HepG2 (cell line): ENCODE measurements at regions not wholly inside any gene's neighbourhood (a gene's known extent, or its start where the extent isn't known, plus 50 kb on each side); places are given as distances from the start of the nearest gene placed in this dataset.

ENCODE experiments used
- CEBPB ChIP-seq: IDR thresholded peaks from 2 replicates; pipeline ENCODE4 v1.6.1; 2011; ENCODE audit warnings: low read depth, low read length, improper control_type of control experiment, borderline replicate concordance
- GTF2F1 ChIP-seq: fragments of 150-350 bp; IDR thresholded peaks from 2 replicates; pipeline ENCODE4 v1.6.1; 2014; ENCODE audit warnings: low read length
- HNRNPUL1 ChIP-seq: fragments of 200-400 bp; formaldehyde crosslinking; IDR thresholded peaks from 2 replicates; pipeline ENCODE4 v1.6.1; 2017; ENCODE audit warnings: low read depth, mild to moderate bottlenecking, low read length, moderate library complexity
- MXI1 ChIP-seq: IDR thresholded peaks from 3 replicates; pipeline ENCODE4 v1.6.1; 2012; ENCODE audit warnings: low read depth, low read length, inconsistent platforms, borderline replicate concordance
- POLR2A ChIP-seq, 2 experiments: IDR thresholded peaks; 2 replicates each; pipeline ENCODE4 v1.6.1; 2011; ENCODE audit warnings: low read depth in 2 of 2, low read length in 2 of 2, mild to moderate bottlenecking in 1 of 2, moderate library complexity in 1 of 2; ENCODE audit not compliant: insufficient read depth in 1 of 2
- POLR2AphosphoS5 ChIP-seq: IDR thresholded peaks from 2 replicates; pipeline ENCODE4 v1.6.1; 2012; ENCODE audit warnings: low read depth, low read length
- RBM39 ChIP-seq: fragments of 200-400 bp; formaldehyde crosslinking; IDR thresholded peaks from one replicate; pipeline ENCODE4 v1.6.1; 2018; ENCODE audit warnings: antibody characterized with exemption, mild to moderate bottlenecking, low read depth, low read length; ENCODE audit not compliant: poor library complexity, severe bottlenecking
- TF ChIP-seq, protein P1 (sequence below): sonication (generic); formaldehyde crosslinking; IDR thresholded peaks from 2 replicates; pipeline ENCODE4 v1.5.0; 2020; ENCODE audit warnings: mild to moderate bottlenecking, missing genetic modification reagents, moderate library complexity
- TF ChIP-seq, protein P2 (sequence below): sonication (generic); formaldehyde crosslinking; IDR thresholded peaks from 2 replicates; pipeline ENCODE4 v1.4.0; 2020; ENCODE audit warnings: missing genetic modification reagents, low read depth, mild to moderate bottlenecking, borderline replicate concordance

DNA sequence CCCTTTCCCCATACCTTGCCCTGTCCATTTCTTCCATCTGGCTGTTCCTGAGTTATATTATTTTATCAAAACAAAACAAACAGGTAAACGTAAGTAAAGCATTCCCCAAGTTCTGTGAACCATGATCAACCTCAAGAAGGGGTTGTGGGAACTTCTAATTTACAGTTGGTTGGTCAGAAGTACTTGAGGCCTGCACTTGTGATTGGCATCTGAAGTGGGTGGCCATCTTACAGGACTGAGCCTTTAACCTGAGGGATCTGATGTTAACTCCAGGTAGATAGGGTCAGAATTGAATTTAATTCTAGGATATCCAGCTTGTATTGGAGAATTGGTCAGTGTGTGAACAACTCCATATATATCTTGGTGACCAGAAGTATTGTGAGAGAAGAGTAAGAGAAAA, 77.0 kb downstream of the DIO2 start:
- no peak for TF ChIP-seq MXI1
- TF ChIP-seq CEBPB, result no peak
- TF ChIP-seq, protein P1, sequence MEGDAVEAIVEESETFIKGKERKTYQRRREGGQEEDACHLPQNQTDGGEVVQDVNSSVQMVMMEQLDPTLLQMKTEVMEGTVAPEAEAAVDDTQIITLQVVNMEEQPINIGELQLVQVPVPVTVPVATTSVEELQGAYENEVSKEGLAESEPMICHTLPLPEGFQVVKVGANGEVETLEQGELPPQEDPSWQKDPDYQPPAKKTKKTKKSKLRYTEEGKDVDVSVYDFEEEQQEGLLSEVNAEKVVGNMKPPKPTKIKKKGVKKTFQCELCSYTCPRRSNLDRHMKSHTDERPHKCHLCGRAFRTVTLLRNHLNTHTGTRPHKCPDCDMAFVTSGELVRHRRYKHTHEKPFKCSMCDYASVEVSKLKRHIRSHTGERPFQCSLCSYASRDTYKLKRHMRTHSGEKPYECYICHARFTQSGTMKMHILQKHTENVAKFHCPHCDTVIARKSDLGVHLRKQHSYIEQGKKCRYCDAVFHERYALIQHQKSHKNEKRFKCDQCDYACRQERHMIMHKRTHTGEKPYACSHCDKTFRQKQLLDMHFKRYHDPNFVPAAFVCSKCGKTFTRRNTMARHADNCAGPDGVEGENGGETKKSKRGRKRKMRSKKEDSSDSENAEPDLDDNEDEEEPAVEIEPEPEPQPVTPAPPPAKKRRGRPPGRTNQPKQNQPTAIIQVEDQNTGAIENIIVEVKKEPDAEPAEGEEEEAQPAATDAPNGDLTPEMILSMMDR (CRISPR knock-in tag), result no peak
- TF ChIP-seq POLR2A (IDR thresholded peaks at IDR 0.05; ENCODE audit: insufficient read depth in 1 of 2, low read depth in 2 of 2, low read length in 2 of 2), result no peak
- TF ChIP-seq POLR2AphosphoS5, result no peak
- TF ChIP-seq GTF2F1, result no peak
- no peak for TF ChIP-seq HNRNPUL1
- TF ChIP-seq, protein P2, sequence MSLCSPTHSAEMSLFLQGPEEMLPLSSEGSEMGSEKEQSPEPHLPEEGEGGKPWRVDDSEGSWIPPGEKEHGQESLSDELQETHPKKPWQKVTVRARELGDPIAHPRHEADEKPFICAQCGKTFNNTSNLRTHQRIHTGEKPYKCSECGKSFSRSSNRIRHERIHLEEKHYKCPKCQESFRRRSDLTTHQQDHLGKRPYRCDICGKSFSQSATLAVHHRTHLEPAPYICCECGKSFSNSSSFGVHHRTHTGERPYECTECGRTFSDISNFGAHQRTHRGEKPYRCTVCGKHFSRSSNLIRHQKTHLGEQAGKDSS (CRISPR knock-in tag), result no peak
- TF ChIP-seq RBM39, result no peak
